ENCODE measurements at regions not wholly inside any gene's neighbourhood (a gene's known extent, or its start where the extent isn't known, plus 50 kb on each side); places are given as distances from the start of the nearest gene placed in this dataset.

DNA sequence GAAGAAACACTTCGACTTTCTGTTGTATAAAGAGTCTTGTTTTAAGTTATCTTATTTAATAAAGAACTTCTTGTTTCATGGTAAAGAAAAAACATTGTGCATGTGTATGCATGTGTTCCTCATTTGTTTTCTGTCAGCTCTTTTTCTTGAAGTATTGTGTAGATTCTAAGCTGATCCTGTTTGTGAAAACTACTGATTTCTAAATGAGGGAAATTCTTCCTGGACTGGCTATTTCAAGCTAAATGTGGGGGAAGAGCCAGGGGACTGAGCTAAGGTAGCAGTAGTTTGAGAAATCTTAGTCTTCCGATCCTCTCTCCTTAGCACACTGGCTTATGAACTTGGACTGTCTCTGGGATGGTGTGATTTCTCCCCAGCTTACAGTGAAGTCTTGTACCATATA lies 56.4 kb upstream of the RBMS1 start:
- Mint-ChIP-seq H3K4me1 (ENCODE audit: low read depth) (peaks cover 4% of the 10 kb centered on the region), H3K36me3 (ENCODE audit: low read depth) (no peaks in the 10 kb centered on the region), H3K27ac (no peak overlapping the region), H3K9me3 (no peaks in the 10 kb centered on the region), H3K4me3 (no peak overlapping the region), H3K27me3 (no peaks in the 10 kb centered on the region)
- DNase-seq: no peak

DNA sequence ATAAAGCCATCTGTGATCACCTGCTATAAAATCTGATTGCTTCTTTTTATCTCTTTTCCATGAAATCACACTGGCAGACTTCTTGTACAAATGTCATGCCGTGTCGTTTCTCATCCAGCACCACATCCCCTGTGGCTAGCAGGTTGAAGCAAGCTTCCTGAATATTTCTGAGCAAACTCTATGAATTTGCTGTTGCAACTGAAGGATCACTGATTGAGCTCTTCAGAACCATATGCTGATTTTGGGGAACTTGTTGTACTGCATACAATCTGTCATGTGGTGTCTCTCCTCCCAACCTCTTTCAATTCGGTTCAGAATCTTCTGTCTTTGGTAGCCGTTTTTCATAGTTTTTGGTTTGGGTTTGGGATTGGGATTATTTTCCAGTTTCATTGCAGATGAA lies 57.7 kb upstream of the RBMS1 start:
- Mint-ChIP-seq H3K4me3 (no peak overlapping the region), H3K4me1 (ENCODE audit: low read depth) (peaks cover 7% of the 10 kb centered on the region), H3K27ac (no peak overlapping the region), H3K9me3 (no peaks in the 10 kb centered on the region), H3K36me3 (ENCODE audit: low read depth) (no peaks in the 10 kb centered on the region), H3K27me3 (no peaks in the 10 kb centered on the region)
- no peak for DNase-seq

DNA sequence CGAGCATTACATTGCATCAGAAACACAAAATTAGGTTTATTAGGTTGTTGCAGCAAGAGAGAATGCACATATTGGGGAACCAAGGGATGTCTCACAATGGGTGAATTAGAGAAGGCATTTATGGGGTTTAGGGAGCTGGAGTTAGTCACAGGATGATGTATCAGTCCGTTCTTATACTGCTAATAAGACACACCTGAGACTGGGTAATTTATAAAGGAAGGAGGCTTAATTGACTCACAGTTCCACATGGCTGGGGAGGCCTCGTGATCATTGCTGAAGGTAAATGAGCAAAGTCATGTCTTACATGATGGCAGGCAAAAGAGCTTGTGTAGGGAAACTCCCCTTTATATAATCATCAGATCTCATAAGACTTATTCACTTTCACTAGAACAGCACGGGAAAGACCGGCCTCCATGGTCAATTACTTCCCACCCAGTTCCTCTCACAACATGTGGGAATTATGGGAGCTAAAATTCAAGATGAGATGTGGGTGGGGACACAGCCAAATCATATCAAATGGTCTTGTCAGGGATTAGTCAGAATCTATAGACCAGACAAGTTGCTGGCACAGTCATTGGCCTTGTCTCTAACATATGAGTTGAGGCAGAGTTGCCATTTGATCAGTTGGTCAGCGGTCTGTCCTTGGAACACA lies 61.9 kb upstream of the RBMS1 start:
- no peak for DNase-seq
- H3K36me3 Mint-ChIP-seq (ENCODE audit: low read depth): no peaks in the 10 kb centered on the region
- H3K4me3 Mint-ChIP-seq: no peak overlapping the region
- H3K4me1 Mint-ChIP-seq (ENCODE audit: low read depth): peaks cover 7% of the 10 kb centered on the region
- H3K27me3 Mint-ChIP-seq: no peaks in the 10 kb centered on the region
- no peaks in the 10 kb centered on the region for H3K9me3 Mint-ChIP-seq
- no peak overlapping the region for H3K27ac Mint-ChIP-seq

DNA sequence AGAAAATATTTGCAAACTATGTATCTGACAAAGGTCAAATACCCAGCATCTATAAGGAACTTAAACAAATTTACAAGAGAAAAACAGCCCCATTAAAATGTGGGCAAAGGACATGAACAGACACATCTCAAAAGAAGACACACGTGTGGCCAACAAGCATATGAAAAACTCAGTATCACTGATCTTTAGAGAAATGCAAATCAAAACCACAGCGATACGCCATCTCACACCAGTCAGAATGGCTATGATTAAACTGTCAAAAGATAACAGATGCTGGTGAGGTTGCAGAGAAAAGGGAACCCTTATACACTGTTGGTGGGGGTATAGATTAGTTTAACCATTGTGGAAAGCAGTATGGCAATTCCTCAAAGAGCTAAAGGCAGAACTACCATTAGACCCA lies 64.3 kb upstream of the RBMS1 start:
- peaks cover 3% of the 10 kb centered on the region for H3K4me1 Mint-ChIP-seq (ENCODE audit: low read depth)
- no peaks in the 10 kb centered on the region for H3K9me3 Mint-ChIP-seq
- no peak overlapping the region for H3K4me3 Mint-ChIP-seq
- no peaks in the 10 kb centered on the region for H3K27me3 Mint-ChIP-seq
- no peak overlapping the region for H3K27ac Mint-ChIP-seq
- H3K36me3 Mint-ChIP-seq (ENCODE audit: low read depth): no peaks in the 10 kb centered on the region
- no peak for DNase-seq

DNA sequence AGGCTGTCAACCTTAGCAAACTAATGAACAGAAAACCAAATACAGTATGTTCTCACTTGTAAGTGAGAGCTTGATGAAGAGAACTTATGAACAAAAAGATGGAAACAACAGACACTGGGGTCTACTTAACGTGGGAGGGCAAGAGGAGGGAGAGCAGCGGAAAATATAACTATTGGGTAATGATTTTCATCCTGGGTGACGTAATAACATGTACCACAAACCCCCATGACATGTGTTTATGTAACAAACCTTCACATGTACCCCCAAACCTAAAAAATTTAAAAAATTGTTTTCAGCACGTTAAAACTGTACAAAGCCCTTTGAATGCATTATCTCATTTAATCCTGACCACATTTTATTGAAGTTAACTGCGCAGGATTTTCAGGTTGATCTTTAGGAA lies 64.9 kb upstream of the RBMS1 start:
- Mint-ChIP-seq H3K4me3 (no peak overlapping the region), H3K27ac (no peak overlapping the region), H3K27me3 (no peaks in the 10 kb centered on the region), H3K4me1 (ENCODE audit: low read depth) (peaks cover 3% of the 10 kb centered on the region), H3K9me3 (no peaks in the 10 kb centered on the region), H3K36me3 (ENCODE audit: low read depth) (no peaks in the 10 kb centered on the region)
- DNase-seq: no peak

DNA sequence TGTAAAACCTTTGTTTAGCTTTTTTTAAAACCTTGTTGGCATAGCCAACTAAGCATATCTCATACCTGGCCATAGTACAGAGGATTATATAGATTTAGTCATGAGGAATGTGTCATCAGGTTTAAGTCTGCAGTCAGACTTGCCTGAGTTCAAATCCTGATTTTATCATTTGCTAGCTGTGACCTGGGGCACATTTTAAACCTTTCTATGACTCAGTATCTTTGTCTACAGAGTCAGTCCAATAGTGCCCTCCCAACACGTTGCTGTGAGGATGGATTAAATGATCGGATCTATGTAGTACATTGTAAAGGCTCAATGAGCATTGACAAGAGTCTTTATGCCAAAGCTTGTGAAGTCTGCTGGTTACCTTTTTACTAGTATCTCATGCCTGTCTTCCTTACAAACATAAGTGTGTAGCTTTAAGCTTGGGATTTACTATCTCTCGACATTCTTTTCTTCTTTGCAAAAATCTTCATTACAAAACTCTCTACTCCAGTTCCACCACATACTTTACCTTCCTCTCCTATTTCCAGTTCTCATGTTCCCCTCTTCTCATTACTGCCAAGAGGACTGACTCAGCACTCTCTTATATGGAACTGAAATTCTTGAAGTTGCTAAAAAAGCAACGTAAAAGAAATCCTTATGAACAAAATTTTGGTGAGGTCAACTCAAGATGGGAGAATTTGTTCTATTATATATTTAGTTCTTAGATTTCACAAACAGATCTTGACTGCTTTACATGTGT lies 68.1 kb upstream of the RBMS1 start:
- Mint-ChIP-seq H3K4me3 (no peak overlapping the region), H3K9me3 (no peaks in the 10 kb centered on the region), H3K27ac (no peak overlapping the region), H3K27me3 (no peaks in the 10 kb centered on the region), H3K4me1 (ENCODE audit: low read depth) (peaks cover 12% of the 10 kb centered on the region), H3K36me3 (ENCODE audit: low read depth) (no peaks in the 10 kb centered on the region)
- DNase-seq: no peak

DNA sequence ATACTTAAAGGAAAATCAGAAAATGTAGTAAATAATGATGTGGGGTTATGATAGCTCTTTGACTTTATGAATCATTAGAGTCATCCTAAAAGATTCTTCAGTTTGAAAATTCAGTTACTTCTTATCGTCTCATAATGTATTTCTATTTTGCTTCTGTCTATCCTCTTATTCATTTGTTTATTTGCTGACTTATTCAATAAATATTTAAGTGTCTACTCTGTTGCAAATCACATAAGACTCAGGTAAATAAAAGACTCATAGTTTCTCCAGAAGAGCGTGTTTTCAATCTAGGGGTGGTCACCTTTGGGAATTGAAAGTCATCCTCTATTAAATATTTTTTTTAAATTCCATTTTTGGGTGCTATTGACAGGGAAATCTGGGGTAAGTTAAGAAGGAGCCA lies 69.1 kb upstream of the RBMS1 start:
- no peak overlapping the region for H3K4me3 Mint-ChIP-seq
- H3K36me3 Mint-ChIP-seq (ENCODE audit: low read depth): no peaks in the 10 kb centered on the region
- no peaks in the 10 kb centered on the region for H3K27me3 Mint-ChIP-seq
- DNase-seq: no peak
- no peaks in the 10 kb centered on the region for H3K9me3 Mint-ChIP-seq
- H3K4me1 Mint-ChIP-seq (ENCODE audit: low read depth): peaks cover 12% of the 10 kb centered on the region
- no peak overlapping the region for H3K27ac Mint-ChIP-seq

DNA sequence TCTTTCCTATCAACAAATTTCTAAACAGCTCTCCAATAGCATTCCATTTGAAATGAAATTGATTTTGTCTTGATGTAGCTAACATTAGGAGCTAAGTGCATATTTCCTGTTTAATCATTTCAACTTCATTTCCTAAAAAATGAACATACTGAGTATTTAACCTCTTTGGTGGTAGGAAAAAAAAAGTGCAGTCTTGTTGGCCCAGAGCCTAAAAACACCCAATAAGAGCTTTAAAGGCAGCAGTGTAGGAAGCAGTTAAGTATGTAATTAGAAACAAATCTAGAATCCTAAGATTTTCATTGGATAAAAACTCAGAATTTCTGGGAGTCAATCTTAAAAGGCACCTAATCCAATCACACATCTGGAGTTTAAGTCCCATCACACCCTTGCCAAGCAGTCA lies 71.0 kb upstream of the RBMS1 start:
- no peak for DNase-seq
- peaks cover 12% of the 10 kb centered on the region for H3K4me1 Mint-ChIP-seq (ENCODE audit: low read depth)
- no peak overlapping the region for H3K4me3 Mint-ChIP-seq
- no peaks in the 10 kb centered on the region for H3K27me3 Mint-ChIP-seq
- no peaks in the 10 kb centered on the region for H3K36me3 Mint-ChIP-seq (ENCODE audit: low read depth)
- H3K27ac Mint-ChIP-seq: no peak overlapping the region
- H3K9me3 Mint-ChIP-seq: no peaks in the 10 kb centered on the region

DNA sequence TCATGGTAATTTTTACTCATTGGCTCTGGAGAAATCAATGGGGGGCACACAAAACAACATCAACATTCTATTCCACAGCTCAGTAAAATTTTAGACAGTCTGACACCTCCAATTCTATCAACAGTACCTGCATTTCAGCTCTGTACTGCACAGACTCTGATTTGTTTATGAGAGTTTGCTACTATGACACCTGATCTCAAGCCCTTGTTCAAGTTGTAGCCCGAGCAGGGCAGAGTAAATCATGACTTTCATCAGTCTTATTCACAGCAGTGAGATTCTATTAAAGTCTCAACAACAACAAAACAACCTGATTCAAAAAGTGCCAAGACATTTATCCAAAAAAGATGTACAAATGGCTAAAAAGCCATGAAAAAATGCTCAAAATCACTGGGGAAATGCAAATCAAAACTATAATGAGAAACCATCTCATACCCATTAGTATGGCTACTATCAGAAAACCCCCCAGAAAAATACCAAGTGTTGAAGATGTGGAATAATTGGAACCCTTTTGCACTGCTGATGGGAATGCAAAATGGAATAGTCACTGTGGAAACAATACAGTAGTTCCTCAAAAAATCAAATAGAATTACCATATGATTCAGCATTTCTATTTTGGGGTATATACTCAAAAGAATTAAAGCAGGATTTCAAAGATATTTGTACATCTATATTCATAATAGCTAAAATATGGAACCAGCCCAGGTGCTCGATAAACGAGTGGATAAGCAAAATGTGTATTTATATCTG lies 71.7 kb upstream of the RBMS1 start:
- H3K27ac Mint-ChIP-seq: no peak overlapping the region
- no peaks in the 10 kb centered on the region for H3K9me3 Mint-ChIP-seq
- H3K4me1 Mint-ChIP-seq (ENCODE audit: low read depth): peaks cover 12% of the 10 kb centered on the region
- no peaks in the 10 kb centered on the region for H3K27me3 Mint-ChIP-seq
- no peaks in the 10 kb centered on the region for H3K36me3 Mint-ChIP-seq (ENCODE audit: low read depth)
- H3K4me3 Mint-ChIP-seq: no peak overlapping the region
- DNase-seq: no peak

DNA sequence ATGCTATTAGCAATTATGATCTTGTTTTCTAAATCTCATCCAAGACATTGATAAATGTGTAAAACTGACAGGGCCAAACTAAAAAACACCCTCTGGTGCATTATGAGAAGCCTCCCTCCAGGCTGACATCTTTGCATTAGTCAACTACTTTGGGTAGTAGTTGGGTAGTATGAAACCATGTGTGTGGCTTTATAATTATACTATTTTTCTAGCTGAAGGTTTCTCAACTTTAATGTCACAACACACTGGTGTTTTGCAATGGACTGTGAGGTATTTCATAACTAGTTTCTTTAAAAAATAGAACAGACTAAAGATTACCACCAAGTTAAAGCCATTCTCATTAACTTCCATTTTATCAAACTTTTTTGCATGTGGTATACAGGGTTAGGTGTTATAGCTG lies 73.1 kb upstream of the RBMS1 start:
- H3K27me3 Mint-ChIP-seq: no peaks in the 10 kb centered on the region

DNA sequence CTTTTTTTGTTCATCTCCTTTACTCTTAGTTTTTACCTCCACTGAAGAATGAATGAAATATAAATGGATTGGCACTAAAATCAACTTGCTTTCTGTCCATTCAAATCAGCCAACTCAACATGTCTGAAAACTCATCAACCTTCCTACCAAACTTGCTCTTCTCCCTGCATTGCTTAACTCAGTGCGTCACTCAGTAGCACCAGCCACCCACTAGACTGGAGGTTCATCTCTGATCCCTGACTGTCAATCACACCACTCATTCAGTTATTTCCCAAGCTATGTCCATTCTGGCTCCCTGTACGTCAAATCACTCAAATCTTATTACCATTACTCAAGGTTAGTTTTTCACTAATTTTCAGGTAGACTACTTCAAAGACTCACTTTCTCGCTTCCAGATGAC lies 75.2 kb upstream of the RBMS1 start:
- peaks cover 7% of the 10 kb centered on the region for H3K9me3 Mint-ChIP-seq
- H3K4me1 Mint-ChIP-seq (ENCODE audit: low read depth): peaks cover 12% of the 10 kb centered on the region
- no peak overlapping the region for H3K4me3 Mint-ChIP-seq
- no peaks in the 10 kb centered on the region for H3K36me3 Mint-ChIP-seq (ENCODE audit: low read depth)
- H3K27ac Mint-ChIP-seq: no peak overlapping the region
- no peak for DNase-seq
- H3K27me3 Mint-ChIP-seq: no peaks in the 10 kb centered on the region

More for the DNA sequence above, 73.1 kb upstream of the RBMS1 start:
- H3K4me3 Mint-ChIP-seq: no peak overlapping the region
- no peaks in the 10 kb centered on the region for H3K36me3 Mint-ChIP-seq (ENCODE audit: low read depth)
- H3K9me3 Mint-ChIP-seq: no peaks in the 10 kb centered on the region
- peaks cover 12% of the 10 kb centered on the region for H3K4me1 Mint-ChIP-seq (ENCODE audit: low read depth)
- no peak overlapping the region for H3K27ac Mint-ChIP-seq
- no peak for DNase-seq

DNA sequence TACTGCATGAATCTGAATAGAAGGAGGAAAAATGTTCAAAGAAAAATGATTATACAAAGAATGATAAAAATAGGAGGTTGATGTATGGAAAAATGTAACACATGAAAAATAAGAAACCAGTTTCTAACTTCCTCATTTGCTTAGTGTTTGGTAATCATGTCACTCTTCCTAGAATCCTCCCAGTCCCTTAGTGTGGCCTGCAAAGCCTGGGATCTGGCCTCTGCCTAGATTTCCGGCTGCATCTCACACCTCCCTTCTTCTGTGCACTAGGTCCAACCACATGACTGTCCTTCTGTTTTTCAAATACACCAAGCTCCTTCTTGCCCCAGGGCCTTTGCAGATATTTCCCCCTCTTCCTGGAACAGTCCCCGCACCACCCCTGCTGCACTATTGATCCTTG lies 76.8 kb upstream of the RBMS1 start:
- no peaks in the 10 kb centered on the region for H3K27me3 Mint-ChIP-seq
- no peaks in the 10 kb centered on the region for H3K36me3 Mint-ChIP-seq (ENCODE audit: low read depth)
- H3K27ac Mint-ChIP-seq: no peak overlapping the region
- H3K9me3 Mint-ChIP-seq: peaks cover 7% of the 10 kb centered on the region
- H3K4me3 Mint-ChIP-seq: no peak overlapping the region
- no peaks in the 10 kb centered on the region for H3K4me1 Mint-ChIP-seq (ENCODE audit: low read depth)
- no peak for DNase-seq

DNA sequence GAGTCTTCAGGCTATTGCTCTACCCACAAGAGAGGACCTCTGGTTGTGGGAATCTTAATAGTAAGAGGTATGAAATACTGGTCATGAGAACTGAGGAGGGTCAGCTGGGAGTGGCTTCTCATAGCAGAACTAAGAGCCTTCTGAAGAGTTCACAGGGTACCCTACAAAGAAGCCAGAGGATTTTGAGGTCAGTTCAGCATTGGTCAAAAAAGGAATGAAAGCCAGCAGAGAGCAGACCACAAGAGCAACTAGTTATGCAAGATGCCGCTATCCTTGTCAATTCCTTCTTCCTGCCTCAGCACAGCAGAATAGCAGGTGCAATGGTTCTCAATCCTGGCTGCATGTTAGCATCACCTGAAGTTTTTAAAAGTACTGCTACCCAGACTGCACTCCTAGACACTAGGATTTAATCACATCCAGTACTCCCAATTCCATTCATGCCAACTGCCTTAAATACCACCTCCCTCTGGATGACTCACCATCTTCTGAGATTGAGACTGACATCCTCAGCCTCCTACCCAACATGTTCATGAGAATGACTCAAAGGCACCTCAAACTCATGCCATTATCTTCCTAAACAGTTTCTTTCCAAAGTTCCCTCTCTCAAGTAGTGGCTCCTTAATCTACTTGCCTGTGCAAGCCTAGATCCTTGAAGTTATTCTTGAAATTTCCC lies 81.0 kb upstream of the RBMS1 start:
- Mint-ChIP-seq H3K27me3 (no peaks in the 10 kb centered on the region), H3K36me3 (ENCODE audit: low read depth) (no peaks in the 10 kb centered on the region), H3K9me3 (peaks cover 7% of the 10 kb centered on the region), H3K4me3 (no peak overlapping the region), H3K27ac (no peak overlapping the region), H3K4me1 (ENCODE audit: low read depth) (no peaks in the 10 kb centered on the region)
- no peak for DNase-seq

DNA sequence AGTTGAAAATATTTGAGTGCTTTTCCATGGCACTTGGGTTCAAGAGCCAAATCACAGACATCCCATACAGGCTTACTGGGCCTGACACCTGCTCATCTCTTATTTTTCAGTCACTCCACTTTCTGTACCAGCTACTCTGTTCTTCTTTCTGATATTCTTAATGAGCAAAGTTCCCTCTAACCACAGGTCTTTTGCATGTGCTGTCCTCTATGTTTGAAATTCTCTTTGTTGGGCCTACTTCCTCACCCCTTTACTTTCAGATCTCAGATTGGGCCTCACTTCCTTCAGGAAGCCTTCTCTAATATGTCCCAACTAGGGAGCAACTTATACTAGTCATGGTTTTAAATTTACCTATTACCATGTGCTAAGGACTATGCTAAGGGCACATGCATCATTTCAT lies 81.8 kb upstream of the RBMS1 start:
- Mint-ChIP-seq H3K4me1 (ENCODE audit: low read depth) (no peaks in the 10 kb centered on the region), H3K27me3 (no peaks in the 10 kb centered on the region), H3K4me3 (no peak overlapping the region), H3K27ac (no peak overlapping the region), H3K36me3 (ENCODE audit: low read depth) (no peaks in the 10 kb centered on the region), H3K9me3 (peaks cover 7% of the 10 kb centered on the region)
- no peak for DNase-seq

Data from activated T-cell treated with anti-CD3 and anti-CD28 coated beads, Interleukin-2, amount 50 U/mL, for 24 hours (primary cell).